SK-N-SH treated with all-trans-retinoic acid at 6 μM for 48 hours (cell line): ENCODE measurements at regions not wholly inside any gene's neighbourhood (a gene's known extent, or its start where the extent isn't known, plus 50 kb on each side); places are given as distances from the start of the nearest gene placed in this dataset.

Source experiments
- ATAC-seq: fragments of 200-7000 bp; cut with Tn5 transposase; 3 replicates; pipeline ENCODE4 v1.9.1; 2020; ENCODE audit warnings: mild to moderate bottlenecking, moderate library complexity
- ARNTL ChIP-seq: fragments of 450-650 bp; formaldehyde crosslinking; IDR thresholded peaks from 2 replicates; pipeline ENCODE4 v1.5.0; 2020; ENCODE audit warnings: low read depth, mild to moderate bottlenecking, moderate library complexity, borderline replicate concordance
- CSDC2 ChIP-seq: fragments of 250-450 bp; sonication (Bioruptor Pico); IDR thresholded peaks from 2 replicates; pipeline ENCODE4 v1.5.0; 2020; ENCODE audit warnings: mild to moderate bottlenecking, moderate library complexity
- GLIS3 ChIP-seq: fragments of 250-450 bp; sonication (Bioruptor Pico); IDR thresholded peaks from 2 replicates; pipeline ENCODE4 v1.5.0; 2020; ENCODE audit warnings: mild to moderate bottlenecking, moderate library complexity
- ISL1 ChIP-seq: fragments of 250-450 bp; sonication (Bioruptor Pico); IDR thresholded peaks from 2 replicates; pipeline ENCODE4 v2.1.2; 2022; ENCODE audit warnings: mild to moderate bottlenecking, moderate library complexity
- OSR1 ChIP-seq: fragments of 250-450 bp; sonication (Bioruptor Pico); IDR thresholded peaks from 2 replicates; pipeline ENCODE4 v1.8.0; 2022; ENCODE audit warnings: moderate library complexity, mild to moderate bottlenecking, inconsistent platforms
- PPARA ChIP-seq: fragments of 250-450 bp; sonication (Bioruptor Pico); IDR thresholded peaks from 2 replicates; pipeline ENCODE4 v1.5.0; 2020; ENCODE audit warnings: mild to moderate bottlenecking, borderline replicate concordance
- RARB ChIP-seq: fragments of 250-450 bp; sonication (Bioruptor Pico); IDR thresholded peaks from 2 replicates; pipeline ENCODE4 v1.8.0; 2021; ENCODE audit warnings: mild to moderate bottlenecking, moderate library complexity
- SNAI2 ChIP-seq: fragments of 250-450 bp; sonication (Bioruptor Pico); IDR thresholded peaks from 2 replicates; pipeline ENCODE4 v1.5.0; 2020; ENCODE audit warnings: mild to moderate bottlenecking, moderate library complexity
- TCF4 ChIP-seq: fragments of 250-450 bp; sonication (Bioruptor Pico); IDR thresholded peaks from 2 replicates; pipeline ENCODE4 v1.8.0; 2021; ENCODE audit warnings: mild to moderate bottlenecking, moderate library complexity, borderline replicate concordance
- TOX ChIP-seq: fragments of 250-450 bp; sonication (Bioruptor Pico); IDR thresholded peaks from 2 replicates; pipeline ENCODE4 v1.8.0; 2021; ENCODE audit warnings: mild to moderate bottlenecking, moderate library complexity, borderline replicate concordance
- ZC3H10 ChIP-seq: fragments of 250-450 bp; sonication (Bioruptor Pico); IDR thresholded peaks from 2 replicates; pipeline ENCODE4 v1.5.1; 2021; ENCODE audit warnings: mild to moderate bottlenecking, moderate library complexity
- ZFP3 ChIP-seq: fragments of 250-450 bp; sonication (Bioruptor Pico); IDR thresholded peaks from 2 replicates; pipeline ENCODE4 v1.5.0; 2020; ENCODE audit warnings: mild to moderate bottlenecking, moderate library complexity
- ZFP30 ChIP-seq: fragments of 450-650 bp; formaldehyde crosslinking; IDR thresholded peaks from 2 replicates; pipeline ENCODE4 v1.5.0; 2022; ENCODE audit warnings: mild to moderate bottlenecking, moderate library complexity
- ZNF70 ChIP-seq: fragments of 450-650 bp; formaldehyde crosslinking; IDR thresholded peaks from 2 replicates; pipeline ENCODE4 v1.5.0; 2020; ENCODE audit warnings: mild to moderate bottlenecking, moderate library complexity
- ZNF8 ChIP-seq: fragments of 450-650 bp; formaldehyde crosslinking; IDR thresholded peaks from 2 replicates; pipeline ENCODE4 v1.5.0; 2020; ENCODE audit warnings: mild to moderate bottlenecking, moderate library complexity
- TF ChIP-seq, protein P1 (sequence below): fragments of 250-450 bp; sonication (Bioruptor Pico); IDR thresholded peaks from 2 replicates; pipeline ENCODE4 v1.5.1; 2020; ENCODE audit warnings: low read depth, mild to moderate bottlenecking, moderate library complexity
- TF ChIP-seq, protein P2 (sequence below): fragments of 250-450 bp; sonication (Bioruptor Pico); IDR thresholded peaks from 2 replicates; pipeline ENCODE4 v1.8.0; 2021; ENCODE audit warnings: low read depth, mild to moderate bottlenecking, moderate library complexity, borderline replicate concordance
- TF ChIP-seq, protein P3 (sequence below): fragments of 250-450 bp; sonication (Bioruptor Pico); IDR thresholded peaks from 2 replicates; pipeline ENCODE4 v1.5.1; 2021; ENCODE audit warnings: mild to moderate bottlenecking, moderate library complexity
- TF ChIP-seq, protein P4 (sequence below): fragments of 250-450 bp; sonication (Bioruptor Pico); IDR thresholded peaks from 2 replicates; pipeline ENCODE4 v1.8.0; 2020; ENCODE audit warnings: mild to moderate bottlenecking, moderate library complexity, borderline replicate concordance
- TF ChIP-seq, protein P5 (sequence below): fragments of 250-450 bp; sonication (Bioruptor Pico); IDR thresholded peaks from 2 replicates; pipeline ENCODE4 v1.5.0; 2020; ENCODE audit warnings: mild to moderate bottlenecking, moderate library complexity

DNA sequence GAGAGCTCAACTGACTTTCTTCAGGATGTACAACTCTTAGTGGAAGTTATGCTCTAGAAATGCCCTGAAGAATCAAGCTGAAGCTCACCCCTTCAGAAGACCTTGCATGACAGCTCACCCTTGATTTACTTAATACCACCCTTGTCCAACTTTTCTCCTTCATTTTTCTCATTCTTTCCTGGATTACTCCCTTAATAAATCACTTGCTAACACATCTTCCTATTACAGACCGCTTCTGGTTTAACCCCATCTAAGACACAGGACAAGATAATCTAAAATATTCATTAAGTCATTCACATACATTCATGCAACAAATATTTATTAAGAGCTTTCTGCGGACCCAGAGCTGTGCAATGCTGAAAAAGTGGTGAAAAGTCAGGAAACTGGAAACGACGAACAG is 630.7 kb upstream of the RORB start:
- ATAC-seq: no peak
- TF ChIP-seq ISL1 (no peak), ZFP3 (no peak), ZC3H10 (CRISPR knock-in tag) (no peak), CSDC2 (CRISPR knock-in tag) (no peak), ZNF8 (CRISPR knock-in tag) (no peak), ZFP30 (no peak), GLIS3 (CRISPR knock-in tag) (no peak), TCF4 (CRISPR knock-in tag) (no peak), SNAI2 (no peak), PPARA (no peak), ZNF70 (CRISPR knock-in tag) (no peak), OSR1 (CRISPR knock-in tag) (no peak), RARB (CRISPR knock-in tag) (no peak)
- TF ChIP-seq, protein P1, sequence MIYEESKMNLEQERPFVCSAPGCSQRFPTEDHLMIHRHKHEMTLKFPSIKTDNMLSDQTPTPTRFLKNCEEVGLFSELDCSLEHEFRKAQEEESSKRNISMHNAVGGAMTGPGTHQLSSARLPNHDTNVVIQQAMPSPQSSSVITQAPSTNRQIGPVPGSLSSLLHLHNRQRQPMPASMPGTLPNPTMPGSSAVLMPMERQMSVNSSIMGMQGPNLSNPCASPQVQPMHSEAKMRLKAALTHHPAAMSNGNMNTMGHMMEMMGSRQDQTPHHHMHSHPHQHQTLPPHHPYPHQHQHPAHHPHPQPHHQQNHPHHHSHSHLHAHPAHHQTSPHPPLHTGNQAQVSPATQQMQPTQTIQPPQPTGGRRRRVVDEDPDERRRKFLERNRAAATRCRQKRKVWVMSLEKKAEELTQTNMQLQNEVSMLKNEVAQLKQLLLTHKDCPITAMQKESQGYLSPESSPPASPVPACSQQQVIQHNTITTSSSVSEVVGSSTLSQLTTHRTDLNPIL (CRISPR knock-in tag): no peak
- TF ChIP-seq, protein P2, sequence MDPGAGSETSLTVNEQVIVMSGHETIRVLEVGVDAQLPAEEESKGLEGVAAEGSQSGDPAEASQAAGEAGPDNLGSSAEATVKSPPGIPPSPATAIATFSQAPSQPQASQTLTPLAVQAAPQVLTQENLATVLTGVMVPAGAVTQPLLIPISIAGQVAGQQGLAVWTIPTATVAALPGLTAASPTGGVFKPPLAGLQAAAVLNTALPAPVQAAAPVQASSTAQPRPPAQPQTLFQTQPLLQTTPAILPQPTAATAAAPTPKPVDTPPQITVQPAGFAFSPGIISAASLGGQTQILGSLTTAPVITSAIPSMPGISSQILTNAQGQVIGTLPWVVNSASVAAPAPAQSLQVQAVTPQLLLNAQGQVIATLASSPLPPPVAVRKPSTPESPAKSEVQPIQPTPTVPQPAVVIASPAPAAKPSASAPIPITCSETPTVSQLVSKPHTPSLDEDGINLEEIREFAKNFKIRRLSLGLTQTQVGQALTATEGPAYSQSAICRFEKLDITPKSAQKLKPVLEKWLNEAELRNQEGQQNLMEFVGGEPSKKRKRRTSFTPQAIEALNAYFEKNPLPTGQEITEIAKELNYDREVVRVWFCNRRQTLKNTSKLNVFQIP: no peak
- TF ChIP-seq, protein P3, sequence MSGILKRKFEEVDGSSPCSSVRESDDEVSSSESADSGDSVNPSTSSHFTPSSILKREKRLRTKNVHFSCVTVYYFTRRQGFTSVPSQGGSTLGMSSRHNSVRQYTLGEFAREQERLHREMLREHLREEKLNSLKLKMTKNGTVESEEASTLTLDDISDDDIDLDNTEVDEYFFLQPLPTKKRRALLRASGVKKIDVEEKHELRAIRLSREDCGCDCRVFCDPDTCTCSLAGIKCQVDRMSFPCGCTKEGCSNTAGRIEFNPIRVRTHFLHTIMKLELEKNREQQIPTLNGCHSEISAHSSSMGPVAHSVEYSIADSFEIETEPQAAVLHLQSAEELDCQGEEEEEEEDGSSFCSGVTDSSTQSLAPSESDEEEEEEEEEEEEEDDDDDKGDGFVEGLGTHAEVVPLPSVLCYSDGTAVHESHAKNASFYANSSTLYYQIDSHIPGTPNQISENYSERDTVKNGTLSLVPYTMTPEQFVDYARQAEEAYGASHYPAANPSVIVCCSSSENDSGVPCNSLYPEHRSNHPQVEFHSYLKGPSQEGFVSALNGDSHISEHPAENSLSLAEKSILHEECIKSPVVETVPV (CRISPR knock-in tag): no peak

DNA sequence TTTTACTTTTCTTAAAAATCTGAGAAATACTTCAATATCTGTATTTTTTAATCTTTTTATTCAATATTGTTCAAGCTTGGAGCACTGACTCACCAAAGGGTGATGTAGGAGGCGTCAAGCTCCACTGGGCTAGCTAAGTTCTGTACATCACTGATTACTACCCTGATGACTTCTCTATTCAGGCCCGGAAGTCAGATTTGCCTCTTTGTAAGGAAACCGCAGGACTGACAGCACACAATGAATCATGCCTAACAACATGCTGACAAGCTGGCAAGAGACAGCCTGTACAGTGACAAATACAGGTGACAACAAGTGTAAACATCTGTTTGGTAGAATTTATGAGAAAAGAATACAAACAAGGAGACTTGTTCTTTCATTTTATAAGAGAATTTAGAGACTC is 627.9 kb upstream of the RORB start:
- ATAC-seq: no peak
- TF ChIP-seq SNAI2 (no peak), ARNTL (CRISPR knock-in tag) (no peak), GLIS3 (CRISPR knock-in tag) (no peak), TCF4 (CRISPR knock-in tag) (no peak), ISL1 (no peak), ZFP3 (no peak), ZNF70 (CRISPR knock-in tag) (no peak), RARB (CRISPR knock-in tag) (no peak), OSR1 (CRISPR knock-in tag) (no peak), PPARA (no peak), ZC3H10 (CRISPR knock-in tag) (no peak), TOX (CRISPR knock-in tag) (no peak), ZFP30 (no peak)
- TF ChIP-seq, protein P1 (CRISPR knock-in tag): no peak
- TF ChIP-seq, protein P4, sequence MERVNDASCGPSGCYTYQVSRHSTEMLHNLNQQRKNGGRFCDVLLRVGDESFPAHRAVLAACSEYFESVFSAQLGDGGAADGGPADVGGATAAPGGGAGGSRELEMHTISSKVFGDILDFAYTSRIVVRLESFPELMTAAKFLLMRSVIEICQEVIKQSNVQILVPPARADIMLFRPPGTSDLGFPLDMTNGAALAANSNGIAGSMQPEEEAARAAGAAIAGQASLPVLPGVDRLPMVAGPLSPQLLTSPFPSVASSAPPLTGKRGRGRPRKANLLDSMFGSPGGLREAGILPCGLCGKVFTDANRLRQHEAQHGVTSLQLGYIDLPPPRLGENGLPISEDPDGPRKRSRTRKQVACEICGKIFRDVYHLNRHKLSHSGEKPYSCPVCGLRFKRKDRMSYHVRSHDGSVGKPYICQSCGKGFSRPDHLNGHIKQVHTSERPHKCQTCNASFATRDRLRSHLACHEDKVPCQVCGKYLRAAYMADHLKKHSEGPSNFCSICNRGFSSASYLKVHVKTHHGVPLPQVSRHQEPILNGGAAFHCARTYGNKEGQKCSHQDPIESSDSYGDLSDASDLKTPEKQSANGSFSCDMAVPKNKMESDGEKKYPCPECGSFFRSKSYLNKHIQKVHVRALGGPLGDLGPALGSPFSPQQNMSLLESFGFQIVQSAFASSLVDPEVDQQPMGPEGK: no peak
- TF ChIP-seq, protein P5, sequence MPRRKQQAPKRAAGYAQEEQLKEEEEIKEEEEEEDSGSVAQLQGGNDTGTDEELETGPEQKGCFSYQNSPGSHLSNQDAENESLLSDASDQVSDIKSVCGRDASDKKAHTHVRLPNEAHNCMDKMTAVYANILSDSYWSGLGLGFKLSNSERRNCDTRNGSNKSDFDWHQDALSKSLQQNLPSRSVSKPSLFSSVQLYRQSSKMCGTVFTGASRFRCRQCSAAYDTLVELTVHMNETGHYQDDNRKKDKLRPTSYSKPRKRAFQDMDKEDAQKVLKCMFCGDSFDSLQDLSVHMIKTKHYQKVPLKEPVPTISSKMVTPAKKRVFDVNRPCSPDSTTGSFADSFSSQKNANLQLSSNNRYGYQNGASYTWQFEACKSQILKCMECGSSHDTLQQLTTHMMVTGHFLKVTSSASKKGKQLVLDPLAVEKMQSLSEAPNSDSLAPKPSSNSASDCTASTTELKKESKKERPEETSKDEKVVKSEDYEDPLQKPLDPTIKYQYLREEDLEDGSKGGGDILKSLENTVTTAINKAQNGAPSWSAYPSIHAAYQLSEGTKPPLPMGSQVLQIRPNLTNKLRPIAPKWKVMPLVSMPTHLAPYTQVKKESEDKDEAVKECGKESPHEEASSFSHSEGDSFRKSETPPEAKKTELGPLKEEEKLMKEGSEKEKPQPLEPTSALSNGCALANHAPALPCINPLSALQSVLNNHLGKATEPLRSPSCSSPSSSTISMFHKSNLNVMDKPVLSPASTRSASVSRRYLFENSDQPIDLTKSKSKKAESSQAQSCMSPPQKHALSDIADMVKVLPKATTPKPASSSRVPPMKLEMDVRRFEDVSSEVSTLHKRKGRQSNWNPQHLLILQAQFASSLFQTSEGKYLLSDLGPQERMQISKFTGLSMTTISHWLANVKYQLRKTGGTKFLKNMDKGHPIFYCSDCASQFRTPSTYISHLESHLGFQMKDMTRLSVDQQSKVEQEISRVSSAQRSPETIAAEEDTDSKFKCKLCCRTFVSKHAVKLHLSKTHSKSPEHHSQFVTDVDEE: no peak
- TF ChIP-seq, protein P2: no peak
